Osteoblast (primary cell): ENCODE measurements at regions not wholly inside any gene's neighbourhood (a gene's known extent, or its start where the extent isn't known, plus 50 kb on each side); places are given as distances from the start of the nearest gene placed in this dataset.

Experiments
- DNase-seq: peaks from one replicate; pipeline ENCODE4 v3.0.0; 2011; ENCODE audit warnings: low spot score, mixed read lengths; ENCODE audit not compliant: insufficient read length; ENCODE audit errors: missing footprints
- H2AFZ ChIP-seq: 2 replicates; pipeline ENCODE4 v1.6.0; 2011; ENCODE audit warnings: mild to moderate bottlenecking, low read length
- H3K27ac ChIP-seq: 2 replicates; pipeline ENCODE4 v1.5.1; 2011; ENCODE audit warnings: mild to moderate bottlenecking, low read depth, low read length, moderate library complexity
- H3K27me3 ChIP-seq: 2 replicates; pipeline ENCODE4 v1.6.0; 2012; ENCODE audit warnings: mild to moderate bottlenecking, control low read depth, inconsistent platforms, low read length, moderate library complexity; ENCODE audit not compliant: insufficient read depth
- H3K36me3 ChIP-seq: 2 replicates; pipeline ENCODE4 v1.5.1; 2011; ENCODE audit warnings: mild to moderate bottlenecking, low read length, control low read depth, moderate library complexity; ENCODE audit not compliant: insufficient read depth
- H3K4me1 ChIP-seq: 2 replicates; pipeline ENCODE4 v1.5.1; 2011; ENCODE audit warnings: mild to moderate bottlenecking, low read length, control low read depth, moderate library complexity; ENCODE audit not compliant: insufficient read depth
- H3K4me2 ChIP-seq: 2 replicates; pipeline ENCODE4 v1.6.0; 2011; ENCODE audit warnings: mild to moderate bottlenecking, low read length; ENCODE audit not compliant: insufficient read depth
- H3K4me3 ChIP-seq: fragments of 200-600 bp; sonication (generic); 3 replicates; pipeline ENCODE4 v1.5.1; 2012; ENCODE audit warnings: mild to moderate bottlenecking, low read length, inconsistent platforms; ENCODE audit not compliant: insufficient read depth
- H3K79me2 ChIP-seq: 2 replicates; pipeline ENCODE4 v1.6.0; 2012; ENCODE audit warnings: mild to moderate bottlenecking, low read length, control low read depth, inconsistent platforms; ENCODE audit not compliant: insufficient read depth
- H3K9me3 ChIP-seq: 2 replicates; pipeline ENCODE4 v1.5.1; 2011; ENCODE audit warnings: low read depth, low read length, control low read depth
- H4K20me1 ChIP-seq: 2 replicates; pipeline ENCODE4 v1.6.0; 2012; ENCODE audit warnings: mild to moderate bottlenecking, low read length, control low read depth; ENCODE audit not compliant: insufficient read depth
- TF ChIP-seq, protein P1 (sequence below): IDR thresholded peaks from 2 replicates; pipeline ENCODE4 v1.5.1; 2011; ENCODE audit warnings: mild to moderate bottlenecking, low read depth, low read length, moderate library complexity; ENCODE audit errors: extremely low read depth

DNA sequence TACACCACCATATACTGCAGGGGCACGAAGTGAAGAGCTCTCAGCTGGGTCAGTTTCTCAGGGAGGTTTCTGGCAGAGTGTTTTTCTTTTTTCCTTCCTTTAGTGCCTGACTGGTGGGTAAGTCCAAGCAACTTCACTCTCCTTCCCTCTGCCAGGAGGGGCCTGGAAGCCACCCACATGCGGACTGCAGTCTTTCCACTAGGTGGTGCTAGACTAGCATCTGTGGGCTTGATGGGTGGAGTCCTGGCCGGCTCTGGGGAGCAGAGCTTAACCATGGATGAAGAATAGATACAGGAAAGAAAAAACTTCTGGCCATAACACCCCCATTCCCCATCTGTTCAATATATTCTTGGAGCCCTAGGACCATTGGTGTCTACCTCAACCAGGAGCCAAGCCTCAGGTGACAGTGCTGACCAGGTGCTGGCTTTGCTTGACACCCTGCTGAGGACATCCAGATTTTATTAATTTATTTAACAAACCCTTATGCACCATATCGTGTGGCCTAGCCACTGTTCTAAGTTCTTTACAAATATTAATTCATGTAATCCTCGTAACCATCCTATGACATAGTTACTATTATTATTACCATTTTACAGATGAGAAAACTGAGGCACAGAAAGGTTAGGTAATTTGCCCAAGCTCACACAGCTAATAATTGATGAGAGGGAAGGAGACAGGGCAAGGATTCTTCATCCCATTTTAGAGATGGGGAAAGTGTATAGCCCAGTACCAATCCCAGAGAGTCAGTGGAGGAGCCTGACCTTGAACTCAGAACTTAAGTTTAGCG lies 126.7 kb upstream of the CSF3R start:
- TF ChIP-seq, protein P1, sequence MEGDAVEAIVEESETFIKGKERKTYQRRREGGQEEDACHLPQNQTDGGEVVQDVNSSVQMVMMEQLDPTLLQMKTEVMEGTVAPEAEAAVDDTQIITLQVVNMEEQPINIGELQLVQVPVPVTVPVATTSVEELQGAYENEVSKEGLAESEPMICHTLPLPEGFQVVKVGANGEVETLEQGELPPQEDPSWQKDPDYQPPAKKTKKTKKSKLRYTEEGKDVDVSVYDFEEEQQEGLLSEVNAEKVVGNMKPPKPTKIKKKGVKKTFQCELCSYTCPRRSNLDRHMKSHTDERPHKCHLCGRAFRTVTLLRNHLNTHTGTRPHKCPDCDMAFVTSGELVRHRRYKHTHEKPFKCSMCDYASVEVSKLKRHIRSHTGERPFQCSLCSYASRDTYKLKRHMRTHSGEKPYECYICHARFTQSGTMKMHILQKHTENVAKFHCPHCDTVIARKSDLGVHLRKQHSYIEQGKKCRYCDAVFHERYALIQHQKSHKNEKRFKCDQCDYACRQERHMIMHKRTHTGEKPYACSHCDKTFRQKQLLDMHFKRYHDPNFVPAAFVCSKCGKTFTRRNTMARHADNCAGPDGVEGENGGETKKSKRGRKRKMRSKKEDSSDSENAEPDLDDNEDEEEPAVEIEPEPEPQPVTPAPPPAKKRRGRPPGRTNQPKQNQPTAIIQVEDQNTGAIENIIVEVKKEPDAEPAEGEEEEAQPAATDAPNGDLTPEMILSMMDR: peak; percentile 70
- Histone ChIP-seq H3K4me1 (no peaks in the 10 kb centered on the region), H3K9me3 (no peaks in the 10 kb centered on the region), H3K4me3 (no peak overlapping the region), H2AFZ (no peak overlapping the region), H3K79me2 (no peaks in the 10 kb centered on the region), H3K4me2 (no peak overlapping the region), H3K27me3 (no peaks in the 10 kb centered on the region), H4K20me1 (no peaks in the 10 kb centered on the region), H3K27ac (no peak overlapping the region), H3K36me3 (no peaks in the 10 kb centered on the region)
- DNase-seq: peak; percentile 91

DNA sequence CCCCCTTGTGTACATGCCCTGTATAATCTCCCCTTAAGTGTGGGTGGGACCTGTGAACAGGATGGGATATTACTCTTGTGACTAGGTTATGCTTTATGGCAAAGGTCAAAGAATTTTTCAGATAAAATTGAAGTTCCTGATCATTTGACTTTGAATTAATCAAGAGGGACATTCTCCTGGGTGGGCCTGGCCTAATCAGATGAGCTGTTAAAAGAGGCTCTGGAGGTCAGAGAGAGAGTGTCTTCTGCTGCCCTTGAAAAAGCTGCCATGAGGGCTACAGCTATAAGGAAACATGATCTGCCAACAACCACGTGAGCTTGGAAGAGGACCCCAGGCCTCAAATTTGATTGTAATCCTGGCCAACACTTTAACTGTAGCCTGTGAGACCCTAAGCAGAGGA lies 125.6 kb upstream of the CSF3R start:
- no peak overlapping the region for H3K27ac ChIP-seq
- no peaks in the 10 kb centered on the region for H3K36me3 ChIP-seq
- H3K4me3 ChIP-seq: no peak overlapping the region
- H3K27me3 ChIP-seq: no peaks in the 10 kb centered on the region
- no peak overlapping the region for H2AFZ ChIP-seq
- H3K9me3 ChIP-seq: no peaks in the 10 kb centered on the region
- no peaks in the 10 kb centered on the region for H4K20me1 ChIP-seq
- H3K4me2 ChIP-seq: no peak overlapping the region
- H3K79me2 ChIP-seq: no peaks in the 10 kb centered on the region
- TF ChIP-seq, protein P1: no peak
- no peak for DNase-seq
- H3K4me1 ChIP-seq: no peaks in the 10 kb centered on the region

DNA sequence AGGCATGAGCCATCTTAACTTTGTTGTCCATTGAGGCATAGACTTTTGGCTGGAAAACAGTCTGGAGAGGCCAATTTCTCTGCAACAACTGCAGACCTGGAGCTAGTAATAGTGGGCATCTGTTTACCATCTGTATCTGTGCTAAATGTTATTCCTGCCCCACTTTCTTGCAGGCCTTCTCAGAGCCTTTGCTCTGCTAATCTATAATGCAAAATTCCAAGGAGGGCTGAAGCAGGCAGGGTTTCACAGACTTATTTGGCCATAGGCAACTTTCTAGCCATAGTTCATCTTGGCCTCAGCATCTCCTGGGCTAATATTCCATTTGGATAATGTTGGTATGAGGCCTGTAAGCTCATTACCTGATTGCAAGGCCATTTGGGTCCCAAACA lies 124.5 kb upstream of the CSF3R start:
- Histone ChIP-seq H3K36me3 (no peaks in the 10 kb centered on the region), H4K20me1 (no peaks in the 10 kb centered on the region), H3K27ac (no peak overlapping the region)

DNA sequence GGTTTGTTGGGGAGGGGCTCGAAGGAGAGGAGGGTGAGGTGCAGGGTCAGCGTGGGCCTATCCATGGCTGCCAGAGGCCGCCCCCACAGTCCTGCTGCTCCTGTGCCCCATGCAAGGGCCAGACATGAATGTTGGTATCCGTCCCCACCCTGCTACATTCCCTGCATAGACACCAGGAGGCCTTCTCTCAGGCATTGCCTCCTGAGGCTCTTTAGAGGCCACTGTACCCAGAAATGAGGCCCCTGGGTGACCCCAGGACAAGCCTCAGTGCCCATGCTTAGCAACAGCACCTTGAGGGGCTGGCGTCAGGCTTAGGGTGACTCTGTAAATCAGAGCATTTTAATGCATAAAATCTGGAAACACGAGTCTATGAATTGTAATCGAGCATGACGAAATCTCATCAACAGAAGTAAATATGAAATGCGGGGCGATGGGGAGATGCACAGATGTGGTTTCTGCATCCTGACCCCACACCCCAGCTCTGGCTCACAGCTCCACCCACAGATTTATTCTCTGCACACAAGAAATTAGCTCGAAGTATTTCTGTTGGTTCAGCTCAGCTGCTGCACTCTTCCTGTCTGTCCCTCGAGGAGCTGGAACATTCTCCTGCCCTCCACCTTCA lies 124.0 kb upstream of the CSF3R start:
- no peak overlapping the region for H3K4me2 ChIP-seq
- no peak for DNase-seq
- no peak overlapping the region for H3K4me3 ChIP-seq
- H3K4me1 ChIP-seq: no peaks in the 10 kb centered on the region
- no peaks in the 10 kb centered on the region for H3K36me3 ChIP-seq
- no peak overlapping the region for H3K27ac ChIP-seq
- TF ChIP-seq, protein P1: no peak
- H4K20me1 ChIP-seq: no peaks in the 10 kb centered on the region
- no peak overlapping the region for H2AFZ ChIP-seq
- no peaks in the 10 kb centered on the region for H3K27me3 ChIP-seq
- no peaks in the 10 kb centered on the region for H3K79me2 ChIP-seq
- no peaks in the 10 kb centered on the region for H3K9me3 ChIP-seq

More for the DNA sequence above, 124.5 kb upstream of the CSF3R start:
- Histone ChIP-seq H3K4me2 (no peak overlapping the region), H3K4me1 (no peaks in the 10 kb centered on the region), H3K4me3 (no peak overlapping the region), H3K27me3 (no peaks in the 10 kb centered on the region), H3K79me2 (no peaks in the 10 kb centered on the region), H3K9me3 (no peaks in the 10 kb centered on the region), H2AFZ (no peak overlapping the region)
- TF ChIP-seq, protein P1: no peak
- DNase-seq: no peak
